Hematopoietic multipotent progenitor cell treated with erythropoietin and hydrocortisone succinate and interleukin-3 and kit ligand, for 15 days (in vitro differentiated cells): ENCODE measurements at regions not wholly inside any gene's neighbourhood (a gene's known extent, or its start where the extent isn't known, plus 50 kb on each side); places are given as distances from the start of the nearest gene placed in this dataset.
"Not testable (repeated sequence)": the region's sequence is repeated elsewhere in the genome, so short reads cannot be mapped to it uniquely, and the experiment has no call there.

Experiments used
- DNase-seq: peaks from one replicate; pipeline ENCODE4 v3.0.0-alpha.2; 2015; ENCODE audit warnings: low spot score

- DNase-seq, result no peak
Measured at GRCh38 chr1:187958207-187958606, 1129.5 kb downstream of the PLA2G4A start.

GRCh38 chr1:187959062-187959461, 1130.3 kb downstream of the PLA2G4A start:
- DNase-seq, result no peak

- no peak for DNase-seq
Measured at GRCh38 chr1:187960125-187960638, 1131.4 kb downstream of the PLA2G4A start.

GRCh38 chr1:187961895-187962294, 1133.1 kb downstream of the PLA2G4A start:
- no peak for DNase-seq

- DNase-seq, result no peak
Measured at GRCh38 chr1:187971851-187972250, 1143.1 kb downstream of the PLA2G4A start.

GRCh38 chr1:187977298-187977697, 1148.5 kb downstream of the PLA2G4A start:
- no peak for DNase-seq

GRCh38 chr1:187985145-187985896, 1156.6 kb downstream of the PLA2G4A start:
- no peak for DNase-seq

GRCh38 chr1:187985897-187986654, 1157.3 kb downstream of the PLA2G4A start:
- DNase-seq, result no peak

GRCh38 chr1:187987236-187987776, 1158.6 kb downstream of the PLA2G4A start:
- no peak for DNase-seq

GRCh38 chr1:187991944-187992343, 1163.2 kb downstream of the PLA2G4A start:
- no peak for DNase-seq

- no peak for DNase-seq
Measured at GRCh38 chr1:187996780-187997179, 1168.0 kb downstream of the PLA2G4A start.

- DNase-seq, result no peak
Measured at GRCh38 chr1:187999973-188000372, 1171.2 kb downstream of the PLA2G4A start.

GRCh38 chr1:188003687-188004086, 1174.9 kb downstream of the PLA2G4A start:
- not testable (repeated sequence) for DNase-seq

- no peak for DNase-seq
Measured at GRCh38 chr1:188004849-188005248, 1176.1 kb downstream of the PLA2G4A start.

GRCh38 chr1:188006354-188006753, 1177.6 kb downstream of the PLA2G4A start:
- no peak for DNase-seq

GRCh38 chr1:188013222-188013849, 1184.6 kb downstream of the PLA2G4A start:
- not testable (repeated sequence) for DNase-seq

GRCh38 chr1:188017921-188018320, 1189.2 kb downstream of the PLA2G4A start:
- no peak for DNase-seq

GRCh38 chr1:188022661-188023060, 1193.9 kb downstream of the PLA2G4A start:
- DNase-seq, result no peak

- no peak for DNase-seq
Measured at GRCh38 chr1:188023206-188023605, 1194.5 kb downstream of the PLA2G4A start.

- DNase-seq, result no peak
Measured at GRCh38 chr1:188027613-188028012, 1198.9 kb downstream of the PLA2G4A start.

- not testable (repeated sequence) for DNase-seq
Measured at GRCh38 chr1:188037572-188037971, 1208.8 kb downstream of the PLA2G4A start.

- DNase-seq, result no peak
Measured at GRCh38 chr1:188043536-188044245, 1214.9 kb downstream of the PLA2G4A start.
